ENCODE measurements at regions not wholly inside any gene's neighbourhood (a gene's known extent, or its start where the extent isn't known, plus 50 kb on each side); places are given as distances from the start of the nearest gene placed in this dataset.
A peak's percentile ranks its signal among the peaks of the same experiment; 100 is the strongest.
"Not testable (repeated sequence)": the region's sequence is repeated elsewhere in the genome, so short reads cannot be mapped to it uniquely, and the experiment has no call there.

GRCh38 chr10:42367532-42368230, 270.7 kb downstream of the ZNF33B start:
- peak; percentile 98 for DNase-seq (ENCODE audit: low read depth)

- no peak for DNase-seq (ENCODE audit: low read depth)
Measured at GRCh38 chr10:42351745-42352144, 286.6 kb downstream of the ZNF33B start.

- DNase-seq (ENCODE audit: low read depth), result not testable (repeated sequence)
Measured at GRCh38 chr10:42336593-42337337, 301.6 kb downstream of the ZNF33B start.

DNA sequence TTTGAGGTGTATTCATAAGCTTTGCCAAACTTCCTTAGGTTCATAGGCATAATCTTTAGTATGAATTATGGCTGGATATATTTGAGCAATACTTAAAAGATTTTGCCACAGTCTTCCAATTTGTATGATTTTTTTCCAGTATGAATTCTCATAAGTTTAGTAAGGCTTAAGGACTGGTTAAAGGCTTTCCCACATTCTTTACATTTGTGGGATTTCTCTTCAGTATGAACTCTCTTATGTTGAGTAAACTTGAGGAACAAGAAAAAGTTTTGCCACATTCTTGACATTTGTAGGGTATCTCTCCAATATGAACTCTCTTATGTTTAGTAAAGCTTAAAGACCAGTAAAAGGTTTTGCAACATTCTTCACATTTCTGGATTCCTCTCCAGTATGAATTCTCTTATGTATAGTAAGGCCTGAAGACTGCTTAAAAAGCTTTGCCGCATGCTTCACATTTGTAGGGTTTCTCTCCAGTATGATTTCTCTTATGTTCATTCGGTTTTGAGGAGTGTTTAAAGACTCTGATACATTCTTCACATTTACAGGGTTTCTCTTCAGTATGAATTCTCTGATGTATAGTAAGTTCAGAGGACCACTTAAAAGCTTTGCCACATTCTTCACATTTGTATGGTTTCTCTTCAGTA, 302.6 kb downstream of the ZNF33B start:
- DNase-seq (ENCODE audit: low read depth), result not testable (repeated sequence)

- no peak for DNase-seq (ENCODE audit: low read depth)
Measured at GRCh38 chr10:42304341-42304740, 334.0 kb downstream of the ZNF33B start.

DNA sequence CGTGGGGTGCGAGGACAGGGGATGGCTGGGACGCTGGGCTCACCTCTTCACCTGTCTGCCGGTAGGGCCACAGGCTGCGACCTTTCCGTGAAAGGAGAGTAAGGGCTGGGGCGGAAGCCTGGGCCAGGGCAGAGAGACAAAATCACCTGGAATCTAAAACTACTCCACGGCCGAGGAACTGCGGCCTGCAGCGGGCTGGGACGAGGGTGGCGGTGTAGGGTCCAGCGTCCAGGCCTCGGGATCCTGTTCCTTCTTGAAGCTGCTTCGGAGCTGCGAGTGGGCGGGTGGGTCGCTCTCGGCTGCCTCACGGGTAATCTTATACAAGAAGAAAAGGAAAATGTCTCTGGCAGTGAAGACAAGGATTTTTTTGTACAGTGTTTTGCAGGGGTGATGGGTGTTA, 356.5 kb downstream of the ZNF33B start:
- not testable (repeated sequence) for DNase-seq (ENCODE audit: low read depth)

- not testable (repeated sequence) for DNase-seq (ENCODE audit: low read depth)
Measured at GRCh38 chr10:42269788-42270187, 368.6 kb downstream of the ZNF33B start.

DNA sequence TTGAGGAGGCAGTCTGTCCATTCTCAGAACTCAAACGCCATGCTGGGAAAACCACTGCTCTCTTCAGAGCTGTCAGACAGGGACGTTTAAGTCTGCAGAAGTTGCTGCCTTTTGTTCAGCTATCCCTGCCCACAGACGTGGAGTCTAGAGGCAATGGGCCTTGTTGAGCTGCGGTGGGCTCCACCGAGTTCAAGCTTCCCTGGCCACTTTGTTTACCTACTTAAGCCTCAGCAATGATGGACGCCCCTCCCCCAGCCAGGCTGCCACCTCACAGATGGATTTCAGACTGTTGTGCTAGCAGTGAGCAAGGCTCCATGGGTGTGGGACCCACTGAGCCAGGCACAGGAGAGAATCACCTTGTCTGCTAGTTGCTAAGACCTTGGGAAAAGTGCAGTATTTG, 375.1 kb downstream of the ZNF33B start:
- DNase-seq (ENCODE audit: low read depth), result not testable (repeated sequence)

DNA sequence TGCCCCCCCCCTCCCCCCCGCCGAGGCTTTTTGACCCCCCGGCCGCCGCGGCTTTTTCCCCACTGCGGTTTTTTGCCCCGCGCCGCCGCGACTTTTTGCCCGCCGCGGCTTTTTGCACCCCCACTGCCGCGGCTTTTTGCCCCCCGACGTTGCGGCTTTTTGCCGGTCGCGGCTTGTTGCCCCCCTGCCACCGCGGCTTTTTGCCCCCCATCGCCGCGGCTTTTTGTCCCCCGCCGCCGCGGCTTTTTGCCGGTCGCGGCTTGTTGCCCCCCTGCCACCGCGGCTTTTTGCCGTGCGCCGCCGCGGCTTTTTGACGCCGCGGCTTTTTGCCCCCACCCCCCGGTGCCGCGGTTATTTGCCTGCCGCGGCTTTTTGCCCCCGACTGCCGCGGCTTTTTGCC, 395.4 kb downstream of the ZNF33B start:
- DNase-seq (ENCODE audit: low read depth), result not testable (repeated sequence)

DNA sequence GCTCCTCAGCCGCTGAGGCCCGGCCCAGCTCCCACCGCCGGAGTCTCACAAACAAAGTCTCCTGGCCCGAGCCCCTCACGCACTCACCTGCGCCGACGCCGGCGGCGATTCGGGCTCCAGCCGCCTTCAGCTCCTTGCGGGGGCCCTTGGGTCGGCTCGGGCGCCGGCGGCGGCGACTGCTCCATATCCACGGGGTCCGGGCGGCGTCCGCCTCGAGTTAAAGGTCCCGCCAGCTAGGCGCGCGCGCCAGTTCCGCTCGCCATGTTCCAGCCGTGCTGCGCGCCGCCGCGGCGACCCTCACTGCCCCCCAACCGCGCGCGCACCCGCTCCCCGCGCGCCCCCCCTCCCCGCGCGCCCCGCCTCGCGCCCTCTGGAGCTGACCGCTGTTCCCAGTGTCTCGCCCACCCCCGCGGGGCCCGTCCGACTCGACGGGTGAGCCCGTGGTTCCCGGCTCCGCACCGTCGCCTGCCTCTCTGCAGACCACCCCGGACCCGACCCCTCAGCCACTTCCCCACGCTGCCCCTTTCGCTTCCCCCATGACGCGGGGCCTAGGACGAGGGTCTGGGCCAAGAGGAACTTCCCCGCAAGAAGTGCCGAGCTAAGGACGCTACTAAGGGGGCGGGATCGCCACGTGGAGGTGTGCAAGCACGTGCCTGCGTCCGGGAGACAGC, 396.1 kb downstream of the ZNF33B start:
- no peak for DNase-seq (ENCODE audit: low read depth)

DNA sequence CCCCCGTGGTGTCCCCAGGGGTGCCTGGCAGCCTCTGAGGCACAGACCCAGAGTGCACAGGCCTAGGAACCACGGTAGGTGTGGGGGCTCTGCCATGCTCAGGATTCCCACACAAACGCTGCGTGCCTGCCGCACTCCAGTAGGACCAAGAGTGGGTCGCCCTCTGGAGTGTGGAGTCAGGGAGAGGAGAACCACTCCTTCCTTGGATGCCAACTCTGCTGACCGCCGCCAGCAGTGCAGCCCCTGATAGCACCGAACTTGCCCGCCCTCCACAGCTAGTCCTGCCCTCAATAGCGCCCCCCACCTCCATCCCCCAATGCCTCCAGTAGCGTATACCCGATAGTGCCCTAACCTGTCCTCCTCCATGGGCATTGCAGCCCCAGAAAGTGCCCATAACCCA, 402.0 kb downstream of the ZNF33B start:
- DNase-seq (ENCODE audit: low read depth), result not testable (repeated sequence)

GRCh38 chr10:42235736-42236135, 402.6 kb downstream of the ZNF33B start:
- DNase-seq (ENCODE audit: low read depth), result not testable (repeated sequence)

GRCh38 chr10:42235241-42235640, 403.1 kb downstream of the ZNF33B start:
- not testable (repeated sequence) for DNase-seq (ENCODE audit: low read depth)

DNA sequence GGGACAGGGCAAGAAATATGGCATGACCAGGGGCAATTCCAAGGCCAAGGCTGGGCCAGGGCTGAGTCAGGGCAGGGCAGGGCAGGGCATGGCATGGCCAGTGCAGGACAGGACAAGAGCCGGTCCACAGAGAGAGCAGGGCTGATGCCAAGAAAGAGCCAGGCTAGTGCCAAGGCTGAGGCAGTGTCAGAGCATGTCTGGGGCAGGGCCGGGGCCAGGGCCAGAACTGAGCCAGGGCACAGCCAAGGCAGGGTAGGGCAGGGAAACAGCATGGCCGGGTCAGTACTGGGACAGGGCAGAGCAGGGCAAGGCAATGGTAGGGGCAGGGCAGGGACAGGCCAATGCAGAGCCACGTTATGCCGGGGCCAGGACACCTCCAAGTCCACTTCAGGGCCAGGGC, 403.9 kb downstream of the ZNF33B start:
- DNase-seq (ENCODE audit: low read depth), result not testable (repeated sequence)

DNA sequence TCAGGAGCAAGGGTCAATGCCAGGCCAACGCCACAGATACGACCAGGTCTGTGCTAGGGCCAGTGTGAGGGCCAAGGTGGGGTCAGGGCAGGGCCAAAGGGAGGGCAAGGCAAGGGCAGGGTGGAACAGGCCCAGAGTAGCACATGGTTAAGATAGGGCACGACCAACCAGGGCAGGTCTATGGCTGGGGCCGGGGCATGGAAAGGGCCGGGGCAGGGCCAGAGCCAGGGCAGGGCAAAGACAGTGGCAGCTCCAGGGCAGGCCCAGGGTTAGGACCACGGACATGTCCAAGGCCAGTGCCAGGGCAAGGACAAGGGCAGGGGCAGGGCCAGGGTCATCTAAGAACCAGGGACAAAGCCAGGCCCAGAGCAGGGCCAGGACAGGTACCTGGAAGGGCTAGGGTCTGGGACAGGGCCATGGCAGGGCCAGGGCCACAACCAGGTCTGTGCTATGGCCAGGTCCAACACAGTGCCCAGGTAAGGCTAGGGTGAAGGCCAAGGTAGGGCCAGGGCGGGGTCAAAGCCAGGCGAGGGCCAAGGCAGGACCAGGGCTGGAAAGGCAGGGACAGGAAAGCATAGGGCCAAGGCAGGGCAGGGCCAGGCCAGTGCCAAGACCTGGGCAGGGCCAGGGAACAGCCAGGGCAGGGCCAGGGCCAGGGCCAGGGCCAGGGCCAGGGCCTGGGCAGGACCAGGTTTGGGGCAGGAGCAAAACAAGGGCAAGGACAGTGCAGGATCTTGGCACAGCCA, 404.7 kb downstream of the ZNF33B start:
- DNase-seq (ENCODE audit: low read depth), result not testable (repeated sequence)

DNA sequence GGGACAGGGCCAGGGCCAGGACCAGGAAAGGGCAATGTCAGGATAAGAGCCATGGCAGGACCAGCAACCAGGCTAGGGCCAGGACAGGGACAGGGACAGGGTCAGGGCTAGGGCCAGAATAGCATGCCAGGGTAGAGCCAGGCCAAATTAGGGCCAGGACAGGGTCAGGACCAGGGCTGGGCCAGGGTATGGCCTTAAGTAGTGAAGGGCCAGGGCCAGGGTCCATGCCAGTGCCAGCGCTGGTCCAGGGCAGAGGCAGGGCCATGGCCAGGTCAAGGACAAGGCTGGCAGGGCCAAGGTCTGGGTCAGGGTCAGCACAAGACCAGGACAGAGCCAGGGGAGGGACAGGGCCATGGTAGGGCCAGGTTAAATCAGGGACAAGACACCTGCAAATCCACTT, 405.4 kb downstream of the ZNF33B start:
- not testable (repeated sequence) for DNase-seq (ENCODE audit: low read depth)

DNA sequence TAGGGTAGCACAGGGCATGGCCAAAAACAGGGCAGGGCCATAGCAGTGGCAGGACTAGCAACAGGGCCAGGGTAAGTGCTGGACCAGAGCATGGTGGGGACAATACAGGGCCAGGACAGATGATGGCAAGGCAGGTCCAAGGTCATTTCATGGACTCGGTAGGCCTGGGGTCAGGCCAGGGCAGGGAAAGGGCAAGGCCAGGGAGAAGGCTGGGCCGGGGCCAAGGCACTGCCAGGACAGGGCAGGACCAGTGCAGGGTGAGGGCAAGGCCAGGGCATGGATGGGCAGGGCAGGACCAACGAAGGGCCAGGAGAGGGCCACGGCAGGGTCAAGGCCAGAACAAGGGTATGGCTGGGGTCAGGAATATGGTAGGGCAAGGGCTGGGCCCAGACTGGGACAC, 407.6 kb downstream of the ZNF33B start:
- DNase-seq (ENCODE audit: low read depth), result not testable (repeated sequence)

DNA sequence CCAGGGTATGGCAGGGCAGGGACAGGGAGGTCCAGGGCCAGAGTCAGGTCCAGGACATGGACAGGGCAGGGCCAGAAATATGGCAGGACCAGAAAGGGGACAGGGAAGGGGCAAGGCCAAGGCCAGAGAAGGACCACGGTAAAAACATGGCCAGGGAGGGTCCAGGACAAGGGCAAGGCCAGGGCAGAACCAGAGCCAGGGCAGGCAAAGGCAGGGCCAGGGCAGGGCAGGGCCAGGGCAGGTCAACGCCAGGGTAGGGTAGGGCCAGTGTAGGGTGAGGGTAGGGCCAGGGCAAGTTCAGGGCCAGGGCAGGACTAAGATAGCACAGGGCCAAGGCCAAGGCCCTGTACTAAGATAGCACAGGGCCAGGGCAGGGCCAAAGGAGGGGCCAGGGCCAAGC, 408.3 kb downstream of the ZNF33B start:
- not testable (repeated sequence) for DNase-seq (ENCODE audit: low read depth)

DNA sequence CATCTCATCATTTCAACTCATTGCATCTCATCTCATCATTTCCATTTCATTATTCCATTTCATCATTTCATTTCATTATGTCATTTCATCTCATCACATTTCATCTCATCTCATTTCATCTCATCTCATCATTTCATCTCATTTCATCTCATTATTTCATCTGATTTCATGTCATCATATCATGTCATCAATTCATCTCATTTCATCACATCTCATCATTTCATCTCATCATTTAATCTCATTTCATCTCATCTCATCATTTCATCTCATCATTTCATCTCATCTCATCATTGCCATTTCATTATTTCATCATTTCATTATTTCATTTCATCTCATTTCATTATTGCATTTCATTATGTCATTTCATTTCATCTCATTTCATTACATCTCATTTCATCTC, 410.5 kb downstream of the ZNF33B start:
- not testable (repeated sequence) for DNase-seq (ENCODE audit: low read depth)

GRCh38 chr10:42193588-42193987, 444.8 kb downstream of the ZNF33B start:
- DNase-seq (ENCODE audit: low read depth), result not testable (repeated sequence)

- DNase-seq (ENCODE audit: low read depth), result peak; percentile 20
Measured at GRCh38 chr10:42192450-42192849, 445.9 kb downstream of the ZNF33B start.
